ENCODE measurements at regions not wholly inside any gene's neighbourhood (a gene's known extent, or its start where the extent isn't known, plus 50 kb on each side); places are given as distances from the start of the nearest gene placed in this dataset. TPM values are rescaled to one million over a fixed set of nuclear protein-coding genes. Genes with fewer than 3 reads are reported as not detected.

DNA sequence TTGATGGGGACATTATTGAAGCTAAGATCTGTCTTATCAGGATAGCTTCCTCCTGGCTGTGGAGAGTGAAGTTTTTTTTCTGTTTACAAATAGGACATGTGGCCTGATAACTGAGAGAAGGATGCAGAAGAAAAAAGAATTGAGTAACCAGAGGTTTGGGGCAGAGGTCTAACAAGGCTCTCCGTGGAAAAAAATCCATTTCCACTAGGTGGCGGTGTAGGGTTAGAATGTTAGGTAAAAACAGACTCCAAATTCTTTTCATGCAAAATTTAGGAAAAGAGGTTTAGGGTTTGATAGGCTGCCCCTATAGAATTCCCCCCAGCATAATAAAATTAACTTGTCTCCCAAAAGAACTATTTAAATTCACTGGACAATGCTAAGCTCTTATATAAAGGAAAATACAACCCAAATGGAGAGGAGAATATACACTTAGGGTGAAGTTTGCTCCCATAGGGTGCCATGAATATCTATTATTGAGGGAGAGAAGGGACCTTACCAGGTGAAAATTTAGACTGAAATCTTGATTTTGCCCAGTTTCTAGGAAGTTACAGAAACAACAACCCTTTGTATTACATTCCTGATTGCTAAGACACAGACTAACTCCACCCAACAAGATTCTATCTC is 1560.4 kb downstream of the OTOL1 start:
- Histone ChIP-seq H4K5ac (ENCODE audit: low read length) (no peak overlapping the region), H3K36me3 (ENCODE audit: control insufficient read depth, insufficient read depth, low read length) (no peaks in the 10 kb centered on the region), H3K18ac (ENCODE audit: low read length) (no peak overlapping the region), H3K4me1 (ENCODE audit: control insufficient read depth, low read depth, low read length) (no peaks in the 10 kb centered on the region), H3K4me3 (ENCODE audit: low read length) (no peak overlapping the region), H3K79me1 (ENCODE audit: low read length) (no peaks in the 10 kb centered on the region), H2BK5ac (ENCODE audit: low read length) (no peak overlapping the region), H3K27me3 (ENCODE audit: insufficient read depth, low read length, poor library complexity) (no peaks in the 10 kb centered on the region), H3K23ac (ENCODE audit: low read length) (no peak overlapping the region), H3K56ac (ENCODE audit: low read length) (no peak overlapping the region), H4K8ac (ENCODE audit: low read depth, low read length) (no peak overlapping the region), H3K9ac (ENCODE audit: low read length) (no peak overlapping the region), H3K4me2 (ENCODE audit: low read length) (no peak overlapping the region), H2BK15ac (replicated peaks; ENCODE audit: low read depth) (no peak overlapping the region), H3K27ac (ENCODE audit: low read depth, low read length) (no peak overlapping the region), H2BK120ac (ENCODE audit: low read depth, low read length) (no peak overlapping the region), H3K79me2 (ENCODE audit: control insufficient read depth, insufficient read depth, low read length) (no peaks in the 10 kb centered on the region), H3K4ac (ENCODE audit: low read depth, low read length) (no peak overlapping the region), H2AK5ac (ENCODE audit: low read length) (no peak overlapping the region)
- peak; percentile 71 for DNase-seq
- WGBS (ENCODE audit: extremely low coverage, insufficient coverage, low lambda C conversion rate), result no CpG with 5 or more reads among the region's 2 CpGs

DNA sequence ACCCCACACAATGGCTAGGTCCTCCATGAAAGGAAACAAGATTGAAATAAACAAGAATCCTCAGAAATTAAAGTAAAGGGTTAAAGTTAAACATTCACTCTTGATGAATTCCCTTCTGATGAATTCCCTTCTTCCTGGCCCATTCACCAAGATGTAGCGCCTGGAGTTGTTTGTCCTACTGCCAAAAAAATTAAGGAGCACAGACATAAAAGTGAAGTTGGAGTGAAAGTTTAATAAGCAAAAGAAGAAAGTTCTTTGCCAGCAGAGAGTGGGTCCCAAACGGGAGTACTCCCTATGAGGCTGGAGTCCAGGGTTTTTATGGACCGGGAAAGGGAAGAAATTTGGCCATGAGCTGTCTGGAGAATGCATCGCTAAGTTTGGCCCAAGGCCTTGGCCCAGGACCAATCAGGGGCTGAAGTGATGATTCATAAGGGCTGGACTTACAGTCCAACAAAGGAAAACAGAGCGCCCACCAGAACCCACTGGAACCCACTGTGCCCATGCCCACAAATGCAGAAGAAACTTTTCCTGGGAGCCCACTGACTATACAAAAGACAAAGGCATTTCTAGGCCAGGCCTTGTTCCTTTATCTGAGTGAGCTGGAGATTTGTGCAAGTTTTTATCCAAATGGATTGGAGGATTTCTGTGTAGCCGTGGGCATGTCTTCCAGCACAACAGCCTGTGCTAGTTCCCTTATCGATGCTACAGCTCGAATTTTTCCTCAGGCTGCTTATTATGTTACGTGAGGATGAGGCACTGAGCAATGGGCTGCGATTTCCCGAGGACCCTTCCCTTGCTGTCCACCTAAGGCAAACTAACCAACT is 1561.6 kb downstream of the OTOL1 start:
- Histone ChIP-seq H3K79me2 (ENCODE audit: control insufficient read depth, insufficient read depth, low read length) (no peaks in the 10 kb centered on the region), H4K5ac (ENCODE audit: low read length) (no peak overlapping the region), H3K79me1 (ENCODE audit: low read length) (no peaks in the 10 kb centered on the region), H3K18ac (ENCODE audit: low read length) (no peak overlapping the region), H2BK15ac (replicated peaks; ENCODE audit: low read depth) (no peak overlapping the region), H2BK120ac (ENCODE audit: low read depth, low read length) (peak overlapping the region; percentile 8), H4K8ac (ENCODE audit: low read depth, low read length) (no peak overlapping the region), H3K36me3 (ENCODE audit: control insufficient read depth, insufficient read depth, low read length) (no peaks in the 10 kb centered on the region), H3K9ac (ENCODE audit: low read length) (no peak overlapping the region), H2BK5ac (ENCODE audit: low read length) (no peak overlapping the region), H3K4me1 (ENCODE audit: control insufficient read depth, low read depth, low read length) (no peaks in the 10 kb centered on the region), H3K27ac (ENCODE audit: low read depth, low read length) (no peak overlapping the region), H3K4me2 (ENCODE audit: low read length) (no peak overlapping the region), H3K4ac (ENCODE audit: low read depth, low read length) (no peak overlapping the region), H3K23ac (ENCODE audit: low read length) (no peak overlapping the region), H2AK5ac (ENCODE audit: low read length) (no peak overlapping the region), H3K56ac (ENCODE audit: low read length) (no peak overlapping the region), H3K27me3 (ENCODE audit: insufficient read depth, low read length, poor library complexity) (no peaks in the 10 kb centered on the region), H3K4me3 (ENCODE audit: low read length) (no peak overlapping the region)
- DNase-seq, result no peak
- no CpG with 5 or more reads among the region's 11 CpGs for WGBS (ENCODE audit: extremely low coverage, insufficient coverage, low lambda C conversion rate)

DNA sequence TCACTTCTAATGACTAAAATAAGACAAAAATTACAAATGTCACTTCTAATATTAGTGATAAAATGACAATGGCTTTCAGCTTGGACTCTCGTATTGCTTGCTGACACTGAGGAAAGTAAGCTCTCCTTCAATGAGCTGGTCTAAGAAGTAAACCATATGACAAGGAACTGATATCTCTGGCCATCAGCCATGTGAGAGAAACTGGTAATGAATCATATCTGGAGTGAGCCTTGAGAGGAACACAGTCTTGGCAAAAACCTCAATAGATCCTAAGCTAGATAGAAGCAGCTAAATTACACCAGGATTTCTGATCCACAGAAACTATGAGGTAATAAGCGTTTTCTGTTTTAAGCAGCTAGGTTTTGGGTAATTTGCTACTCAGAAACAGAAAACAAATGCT is 1575.1 kb downstream of the OTOL1 start:
- WGBS (ENCODE audit: extremely low coverage, insufficient coverage, low lambda C conversion rate), result no CpG with 5 or more reads among the region's 2 CpGs
- no peak overlapping the region for H4K5ac ChIP-seq (ENCODE audit: low read length)
- no peaks in the 10 kb centered on the region for H3K36me3 ChIP-seq (ENCODE audit: control insufficient read depth, insufficient read depth, low read length)
- H2BK5ac ChIP-seq (ENCODE audit: low read length), result no peak overlapping the region
- H3K4me2 ChIP-seq (ENCODE audit: low read length), result no peak overlapping the region
- no peaks in the 10 kb centered on the region for H3K79me1 ChIP-seq (ENCODE audit: low read length)
- H3K4ac ChIP-seq (ENCODE audit: low read depth, low read length), result no peak overlapping the region
- no peaks in the 10 kb centered on the region for H3K79me2 ChIP-seq (ENCODE audit: control insufficient read depth, insufficient read depth, low read length)
- no peak for DNase-seq
- no peak overlapping the region for H3K9ac ChIP-seq (ENCODE audit: low read length)
- no peaks in the 10 kb centered on the region for H3K27me3 ChIP-seq (ENCODE audit: insufficient read depth, low read length, poor library complexity)
- H3K56ac ChIP-seq (ENCODE audit: low read length), result no peak overlapping the region
- no peak overlapping the region for H3K4me3 ChIP-seq (ENCODE audit: low read length)
- H2BK120ac ChIP-seq (ENCODE audit: low read depth, low read length), result no peak overlapping the region
- H2AK5ac ChIP-seq (ENCODE audit: low read length), result no peak overlapping the region
- H2BK15ac ChIP-seq (replicated peaks; ENCODE audit: low read depth), result no peak overlapping the region
- no peak overlapping the region for H3K18ac ChIP-seq (ENCODE audit: low read length)
- H3K23ac ChIP-seq (ENCODE audit: low read length), result no peak overlapping the region
- no peak overlapping the region for H3K27ac ChIP-seq (ENCODE audit: low read depth, low read length)
- H4K8ac ChIP-seq (ENCODE audit: low read depth, low read length), result no peak overlapping the region
- no peaks in the 10 kb centered on the region for H3K4me1 ChIP-seq (ENCODE audit: control insufficient read depth, low read depth, low read length)

Small RNA genes lying in the stretch of these regions (small RNA-seq; reads per million reads assigned to genes)
- gene AC128716.1 (ENCODE audit: insufficient read depth), result not detected
